OCI-LY7 (cell line): ENCODE measurements at regions not wholly inside any gene's neighbourhood (a gene's known extent, or its start where the extent isn't known, plus 50 kb on each side); places are given as distances from the start of the nearest gene placed in this dataset.

Experiments used
- BruUV-seq: library from RNA; stranded (reverse); fragments of 400-500 nt; replicated peaks from 2 replicates; lab custom pipeline; 2021; lab: Mats Ljungman, UMichigan
- CTCF ChIA-PET: fragments of 300-600 bp; sonication (Branson Sonifier 250); formaldehyde crosslinking; loops from one replicate; lab custom pipeline; 2022; ENCODE audit warnings: antibody characterized with exemption; ENCODE audit not compliant: unreplicated experiment; lab: Charles Lee
- POLR2A ChIA-PET: fragments of 300-600 bp; sonication (Branson Sonifier 250); formaldehyde crosslinking; loops from one replicate; lab custom pipeline; 2022; ENCODE audit warnings: antibody characterized with exemption; lab: Charles Lee
- DNase-seq: peaks from one replicate; pipeline ENCODE4 v3.0.0-alpha.2; 2015; ENCODE audit warnings: low spot score
- H2AFZ ChIP-seq: fragments of 200-600 bp; sonication (generic), shearing (Covaris generic); 2 replicates; pipeline ENCODE4 v1.6.1; 2014; ENCODE audit warnings: mild to moderate bottlenecking, antibody characterized with exemption, low read length, moderate library complexity
- H3K27ac ChIP-seq: fragments of 200-600 bp; sonication (generic); 2 replicates; pipeline ENCODE4 v1.5.1; 2014; ENCODE audit warnings: mixed run types, low read depth, mild to moderate bottlenecking, moderate library complexity, low read length, inconsistent platforms; ENCODE audit not compliant: poor library complexity, severe bottlenecking
- H3K36me3 ChIP-seq: fragments of 200-600 bp; sonication (generic); 2 replicates; pipeline ENCODE4 v1.6.1; 2014; ENCODE audit warnings: mild to moderate bottlenecking, antibody characterized with exemption, low read length, moderate library complexity, mixed read lengths; ENCODE audit not compliant: insufficient read depth
- H3K4me1 ChIP-seq: fragments of 200-600 bp; sonication (generic); 2 replicates; pipeline ENCODE4 v1.5.1; 2014; ENCODE audit warnings: mild to moderate bottlenecking, low read length; ENCODE audit not compliant: insufficient read depth, poor library complexity, severe bottlenecking
- H3K4me2 ChIP-seq: fragments of 200-600 bp; sonication (generic); 2 replicates; pipeline ENCODE4 v1.6.1; 2014; ENCODE audit warnings: mild to moderate bottlenecking, low read length
- H3K4me3 ChIP-seq: fragments of 200-600 bp; sonication (generic); 2 replicates; pipeline ENCODE4 v1.5.1; 2014; ENCODE audit warnings: mild to moderate bottlenecking, low read depth, low read length; ENCODE audit not compliant: poor library complexity, severe bottlenecking
- H3K79me2 ChIP-seq: fragments of 200-600 bp; sonication (generic); 2 replicates; pipeline ENCODE4 v1.6.1; 2016; ENCODE audit warnings: low read depth, mild to moderate bottlenecking, low read length, moderate library complexity, mixed read lengths; ENCODE audit not compliant: insufficient read depth
- H3K9me2 ChIP-seq: fragments of 200-600 bp; sonication (generic); 2 replicates; pipeline ENCODE4 v1.6.1; 2016; ENCODE audit warnings: mild to moderate bottlenecking, low read length, mixed read lengths; ENCODE audit not compliant: insufficient read depth
- H3K9me3 ChIP-seq: fragments of 200-600 bp; sonication (generic); 2 replicates; pipeline ENCODE4 v1.6.1; 2014; ENCODE audit warnings: mild to moderate bottlenecking, mixed run types, low read length, mixed read lengths
- H4K20me1 ChIP-seq: fragments of 200-600 bp; sonication (generic); 2 replicates; pipeline ENCODE4 v1.6.1; 2014; ENCODE audit warnings: mild to moderate bottlenecking, antibody characterized with exemption, low read length, moderate library complexity, mixed read lengths; ENCODE audit not compliant: insufficient read depth
- EZH2phosphoT487 ChIP-seq: fragments of 200-600 bp; sonication (generic); IDR thresholded peaks from 2 replicates; pipeline ENCODE4 v1.6.1; 2018; ENCODE audit warnings: low read depth, borderline replicate concordance, mild to moderate bottlenecking, mixed run types, antibody characterized with exemption, low read length, moderate library complexity, mixed read lengths
- intact Hi-C: fragments of 100-400 bp; cut with micrococcal nuclease; formaldehyde crosslinking; loops from one replicate; pipeline ENCODE4 v1.10.0; 2022; ENCODE audit not compliant: unreplicated experiment
- TF ChIP-seq, protein P1 (sequence below): fragments of 200-600 bp; sonication (generic); conservative IDR thresholded peaks from 2 replicates; pipeline ENCODE4 v1.5.1; 2014; ENCODE audit warnings: mild to moderate bottlenecking, antibody characterized with exemption, low read length, moderate library complexity, mixed read lengths

DNA sequence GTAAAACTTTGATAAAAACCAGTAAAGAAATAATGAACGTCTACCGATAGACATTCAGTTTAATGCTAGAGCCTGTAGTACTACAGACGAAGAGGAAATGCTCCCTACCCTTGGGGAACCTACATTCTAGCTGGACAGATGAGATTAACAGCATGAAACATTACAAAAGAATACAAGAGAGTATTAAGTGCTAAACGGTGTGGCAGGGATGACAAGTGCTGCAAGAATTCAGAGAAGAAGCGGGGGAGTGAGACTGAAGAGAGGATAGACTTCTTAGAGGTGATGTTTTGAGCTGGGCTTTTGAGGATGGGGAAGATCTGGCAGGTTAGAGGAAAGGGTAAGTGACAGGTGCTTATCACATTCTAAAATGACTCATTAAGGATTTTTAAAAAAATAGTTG, 52.6 kb upstream of the ESX1 start:
- Histone ChIP-seq H3K9me3 (no peaks in the 10 kb centered on the region), H3K4me2 (no peak overlapping the region), H4K20me1 (no peaks in the 10 kb centered on the region), H3K4me1 (no peaks in the 10 kb centered on the region), H3K9me2 (no peaks in the 10 kb centered on the region), H2AFZ (no peak overlapping the region), H3K79me2 (no peaks in the 10 kb centered on the region), H3K27ac (no peak overlapping the region), H3K4me3 (no peak overlapping the region), H3K36me3 (no peaks in the 10 kb centered on the region)
- POLR2A ChIA-PET: no interaction called here
- CTCF ChIA-PET: no interaction called here
- DNase-seq: no peak
- TF ChIP-seq, protein P1, sequence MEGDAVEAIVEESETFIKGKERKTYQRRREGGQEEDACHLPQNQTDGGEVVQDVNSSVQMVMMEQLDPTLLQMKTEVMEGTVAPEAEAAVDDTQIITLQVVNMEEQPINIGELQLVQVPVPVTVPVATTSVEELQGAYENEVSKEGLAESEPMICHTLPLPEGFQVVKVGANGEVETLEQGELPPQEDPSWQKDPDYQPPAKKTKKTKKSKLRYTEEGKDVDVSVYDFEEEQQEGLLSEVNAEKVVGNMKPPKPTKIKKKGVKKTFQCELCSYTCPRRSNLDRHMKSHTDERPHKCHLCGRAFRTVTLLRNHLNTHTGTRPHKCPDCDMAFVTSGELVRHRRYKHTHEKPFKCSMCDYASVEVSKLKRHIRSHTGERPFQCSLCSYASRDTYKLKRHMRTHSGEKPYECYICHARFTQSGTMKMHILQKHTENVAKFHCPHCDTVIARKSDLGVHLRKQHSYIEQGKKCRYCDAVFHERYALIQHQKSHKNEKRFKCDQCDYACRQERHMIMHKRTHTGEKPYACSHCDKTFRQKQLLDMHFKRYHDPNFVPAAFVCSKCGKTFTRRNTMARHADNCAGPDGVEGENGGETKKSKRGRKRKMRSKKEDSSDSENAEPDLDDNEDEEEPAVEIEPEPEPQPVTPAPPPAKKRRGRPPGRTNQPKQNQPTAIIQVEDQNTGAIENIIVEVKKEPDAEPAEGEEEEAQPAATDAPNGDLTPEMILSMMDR: no peak
- TF ChIP-seq EZH2phosphoT487: no peak
- intact Hi-C loops: no loop called here
- no TSS peak for BruUV-seq

DNA sequence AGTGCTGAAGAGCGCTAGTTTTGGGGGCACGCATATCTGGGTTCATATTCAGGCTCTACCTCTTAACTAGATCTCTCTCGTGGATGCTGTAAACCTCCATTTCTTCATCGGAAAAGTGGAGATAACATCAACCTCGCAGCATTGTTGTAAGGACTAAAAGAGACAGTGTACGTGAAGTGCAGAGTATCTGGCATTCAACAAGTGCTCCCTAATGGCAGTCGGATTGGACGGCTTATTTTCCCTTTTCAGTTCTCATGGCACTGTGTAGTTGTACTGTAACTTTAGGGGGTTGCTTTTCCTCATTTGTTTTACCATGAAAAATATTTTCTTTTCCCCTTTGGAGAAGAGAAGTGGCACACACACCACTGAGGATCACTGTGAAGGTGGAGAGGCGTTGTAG, 51.4 kb upstream of the ESX1 start:
- CTCF ChIA-PET: no interaction called here
- Histone ChIP-seq H4K20me1 (no peaks in the 10 kb centered on the region), H3K9me2 (no peaks in the 10 kb centered on the region), H3K4me3 (no peak overlapping the region), H3K36me3 (no peaks in the 10 kb centered on the region), H2AFZ (no peak overlapping the region), H3K79me2 (no peaks in the 10 kb centered on the region), H3K4me2 (no peak overlapping the region), H3K4me1 (no peaks in the 10 kb centered on the region), H3K27ac (no peak overlapping the region), H3K9me3 (no peaks in the 10 kb centered on the region)
- no TSS peak for BruUV-seq
- intact Hi-C loops: no loop called here
- POLR2A ChIA-PET: no interaction called here
- TF ChIP-seq EZH2phosphoT487: no peak
- TF ChIP-seq, protein P1: no peak
- no peak for DNase-seq
